ENCODE measurements at regions not wholly inside any gene's neighbourhood (a gene's known extent, or its start where the extent isn't known, plus 50 kb on each side); places are given as distances from the start of the nearest gene placed in this dataset.
"Not testable (repeated sequence)": the region's sequence is repeated elsewhere in the genome, so short reads cannot be mapped to it uniquely, and the experiment has no call there.

GRCh38 chr9:118689280-118689679, 680.0 kb downstream of the BRINP1 start:
- DNase-seq, result no peak
- Histone ChIP-seq H3K4me3 (no peak overlapping the region), H3K9me3 (replicated peaks) (no peaks in the 10 kb centered on the region), H3K36me3 (no peaks in the 10 kb centered on the region), H3K4me1 (no peaks in the 10 kb centered on the region), H3K27me3 (ENCODE audit: low read depth) (no peaks in the 10 kb centered on the region), H3K27ac (replicated peaks) (no peak overlapping the region)
- intact Hi-C loops (cut with micrococcal nuclease), result no loop called here
- no peak for TF ChIP-seq CTCF (IDR thresholded peaks at IDR 0.05; ENCODE audit: borderline replicate concordance)

GRCh38 chr9:118692613-118693012, 676.6 kb downstream of the BRINP1 start:
- Histone ChIP-seq H3K27ac (replicated peaks) (no peak overlapping the region), H3K4me1 (no peaks in the 10 kb centered on the region), H3K36me3 (no peaks in the 10 kb centered on the region), H3K4me3 (no peak overlapping the region), H3K9me3 (replicated peaks) (no peaks in the 10 kb centered on the region), H3K27me3 (ENCODE audit: low read depth) (no peaks in the 10 kb centered on the region)
- no peak for TF ChIP-seq CTCF (IDR thresholded peaks at IDR 0.05; ENCODE audit: borderline replicate concordance)
- DNase-seq, result no peak
- intact Hi-C loops (cut with micrococcal nuclease), result no loop called here

- no peaks in the 10 kb centered on the region for H3K36me3 ChIP-seq
- intact Hi-C loops (cut with micrococcal nuclease), result no loop called here
- no peak for DNase-seq
These were observed 675.6 kb downstream of the BRINP1 start for GRCh38 chr9:118693645-118694044.

GRCh38 chr9:118695249-118695648, 674.0 kb downstream of the BRINP1 start:
- H3K4me3 ChIP-seq; H3K9me3 ChIP-seq (replicated peaks); DNase-seq; H3K27ac ChIP-seq (replicated peaks); H3K4me1 ChIP-seq; intact Hi-C loops (cut with micrococcal nuclease); H3K36me3 ChIP-seq; H3K27me3 ChIP-seq (ENCODE audit: low read depth): not testable (repeated sequence)

More at GRCh38 chr9:118693645-118694044, 675.6 kb downstream of the BRINP1 start:
- Histone ChIP-seq H3K4me3 (no peak overlapping the region), H3K27ac (replicated peaks) (no peak overlapping the region), H3K27me3 (ENCODE audit: low read depth) (no peaks in the 10 kb centered on the region), H3K4me1 (no peaks in the 10 kb centered on the region), H3K9me3 (replicated peaks) (no peaks in the 10 kb centered on the region)
- TF ChIP-seq CTCF (IDR thresholded peaks at IDR 0.05; ENCODE audit: borderline replicate concordance), result no peak

GRCh38 chr9:118701985-118702384, 667.2 kb downstream of the BRINP1 start:
- intact Hi-C loops (cut with micrococcal nuclease), result no loop called here
- no peak for DNase-seq

GRCh38 chr9:118711843-118712242, 657.4 kb downstream of the BRINP1 start:
- Histone ChIP-seq H3K27me3 (ENCODE audit: low read depth) (no peaks in the 10 kb centered on the region), H3K36me3 (no peaks in the 10 kb centered on the region), H3K9me3 (replicated peaks) (no peaks in the 10 kb centered on the region), H3K4me3 (no peak overlapping the region), H3K4me1 (no peaks in the 10 kb centered on the region), H3K27ac (replicated peaks) (no peak overlapping the region)
- intact Hi-C loops (cut with micrococcal nuclease), result no loop called here
- TF ChIP-seq CTCF (IDR thresholded peaks at IDR 0.05; ENCODE audit: borderline replicate concordance), result no peak
- DNase-seq, result no peak

More at GRCh38 chr9:118701985-118702384, 667.2 kb downstream of the BRINP1 start:
- TF ChIP-seq CTCF (IDR thresholded peaks at IDR 0.05; ENCODE audit: borderline replicate concordance), result no peak
- no peaks in the 10 kb centered on the region for H3K9me3 ChIP-seq (replicated peaks)
- no peak overlapping the region for H3K27ac ChIP-seq (replicated peaks)
- no peaks in the 10 kb centered on the region for H3K4me1 ChIP-seq
- H3K36me3 ChIP-seq, result no peaks in the 10 kb centered on the region
- H3K27me3 ChIP-seq (ENCODE audit: low read depth), result no peaks in the 10 kb centered on the region
- H3K4me3 ChIP-seq, result no peak overlapping the region

All from left ventricle myocardium inferior (tissue), 1 donor.